Gastrocnemius medialis (tissue), 4 donors: ENCODE measurements at regions not wholly inside any gene's neighbourhood (a gene's known extent, or its start where the extent isn't known, plus 50 kb on each side); places are given as distances from the start of the nearest gene placed in this dataset.

Experiments
- CTCF ChIP-seq, 5 experiments: fragments of 450-650 bp in 3 of 5; fragments of 200-600 bp in 2 of 5; sonication (generic) in 2 of 5; IDR thresholded peaks in 4 of 5; conservative IDR thresholded peaks in 1 of 5; 1 replicate in 4 of 5; 2 replicates in 1 of 5; pipeline ENCODE4 v1.5.1; 2016 to 2019; ENCODE audit warnings: antibody characterized with exemption in 5 of 5, mild to moderate bottlenecking in 3 of 5, moderate library complexity in 3 of 5
- POLR2A ChIP-seq, 2 donors: fragments of 450-650 bp; IDR thresholded peaks; one replicate each; pipeline ENCODE4 v1.6.1; 2017; ENCODE audit warnings: antibody characterized with exemption in 2 of 2, mild to moderate bottlenecking in 2 of 2, moderate library complexity in 2 of 2

GRCh38 chr4:56191534-56191933, 195.8 kb downstream of the AASDH start:
- no peak for TF ChIP-seq CTCF (IDR thresholded peaks at IDR 0.05 in 4 of 5, conservative IDR thresholded peaks at IDR 0.05 in 1 of 5)
- no peak for TF ChIP-seq POLR2A (IDR thresholded peaks at IDR 0.05)
